ENCODE measurements at regions not wholly inside any gene's neighbourhood (a gene's known extent, or its start where the extent isn't known, plus 50 kb on each side); places are given as distances from the start of the nearest gene placed in this dataset.

- Mint-ChIP-seq H3K27ac (no peak overlapping the region), H3K36me3 (no peaks in the 10 kb centered on the region), H3K9me3 (peaks cover 0 to 3% of the 10 kb centered on the region in 2 donors)
- DNase-seq (ENCODE audit: low spot score in 2 of 2): no peak
- ATAC-seq: no peak
Measured at GRCh38 chrY:17319916-17320315, 560.1 kb downstream of the CDY2B start.

DNA sequence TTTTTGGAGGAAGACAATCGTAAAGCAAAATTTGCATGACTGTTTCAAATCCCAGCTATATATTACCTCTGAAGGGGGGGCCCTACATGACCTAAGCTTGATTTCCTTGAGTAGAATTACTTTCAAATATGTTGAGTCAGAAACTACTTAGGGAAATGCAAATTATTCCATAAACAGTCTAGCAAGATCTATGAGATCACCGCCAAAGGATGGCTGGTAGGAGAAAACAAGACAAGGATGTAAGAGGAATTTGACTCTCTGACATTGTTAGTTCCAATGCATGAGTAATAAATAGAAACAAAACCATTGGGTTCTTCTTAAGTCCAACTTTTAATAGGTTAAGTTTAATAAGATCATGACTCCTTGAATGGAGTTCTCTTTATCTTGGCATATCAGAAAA lies 561.4 kb downstream of the CDY2B start:
- no peak for DNase-seq (ENCODE audit: low spot score in 2 of 2)
- H3K9me3 Mint-ChIP-seq: peaks cover 6 to 10% of the 10 kb centered on the region in 2 donors
- ATAC-seq: no peak

DNA sequence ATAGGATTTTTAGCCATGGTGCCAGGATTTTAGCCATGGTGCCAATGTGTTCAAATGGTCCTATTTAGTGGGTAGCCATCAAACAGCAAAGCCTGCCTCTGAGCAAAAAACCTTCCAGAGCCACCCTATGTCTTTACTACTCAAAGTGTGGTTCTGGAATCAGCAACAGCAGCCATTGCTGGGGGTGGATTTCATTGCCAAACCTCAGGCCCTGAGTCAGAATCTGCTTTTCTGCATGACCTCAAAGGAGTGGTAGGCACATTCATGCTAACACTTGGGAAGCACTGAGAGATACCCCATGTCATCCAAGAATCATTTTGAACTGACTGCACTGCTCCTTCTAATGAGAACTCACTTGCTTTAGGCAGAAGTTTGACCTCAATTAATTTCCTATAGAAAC lies 603.0 kb downstream of the CDY2B start:
- DNase-seq (ENCODE audit: low spot score in 2 of 2): no peak
- H3K36me3 Mint-ChIP-seq: no peaks in the 10 kb centered on the region
- H3K27ac Mint-ChIP-seq: no peak overlapping the region
- H3K9me3 Mint-ChIP-seq: peaks cover 3 to 4% of the 10 kb centered on the region in 2 donors
- peak; percentile 49 to 66 for ATAC-seq

More for the DNA sequence above, 561.4 kb downstream of the CDY2B start:
- no peak overlapping the region for H3K27ac Mint-ChIP-seq
- H3K36me3 Mint-ChIP-seq: peaks cover 0 to 8% of the 10 kb centered on the region in 2 donors

DNA sequence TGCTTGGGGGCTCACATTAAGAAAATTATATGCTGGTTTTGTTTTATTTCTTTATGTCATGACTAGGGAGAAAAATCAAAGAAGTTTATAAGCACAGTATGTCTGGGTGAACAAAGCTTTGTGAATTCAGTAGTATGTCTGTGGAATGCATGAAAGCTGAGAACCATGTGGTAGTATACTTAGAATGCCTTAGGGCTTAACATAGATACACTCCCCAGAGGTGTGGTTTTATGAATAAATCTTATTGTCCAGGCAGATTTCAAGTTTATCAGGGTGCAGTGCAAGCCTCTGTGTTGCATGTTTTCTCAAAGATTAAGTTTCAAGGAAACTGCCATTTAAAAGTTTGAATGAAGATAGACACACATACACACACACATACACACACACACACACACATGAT lies 620.5 kb downstream of the CDY2B start:
- H3K9me3 Mint-ChIP-seq: peaks cover 5 to 6% of the 10 kb centered on the region in 2 donors
- ATAC-seq (no peak), DNase-seq (ENCODE audit: low spot score in 2 of 2) (no peak)
- H3K27ac Mint-ChIP-seq: no peak overlapping the region
- no peaks in the 10 kb centered on the region for H3K36me3 Mint-ChIP-seq

- Mint-ChIP-seq H3K27ac (no peak overlapping the region), H3K9me3 (peaks cover 12 to 15% of the 10 kb centered on the region in 2 donors), H3K36me3 (no peaks in the 10 kb centered on the region)
- DNase-seq (ENCODE audit: low spot score in 2 of 2) (no peak), ATAC-seq (no peak)
Measured at GRCh38 chrY:17238406-17238805, 641.6 kb downstream of the CDY2B start.

- DNase-seq (ENCODE audit: low spot score in 2 of 2) (no peak), ATAC-seq (no peak)
- Mint-ChIP-seq H3K36me3 (no peaks in the 10 kb centered on the region), H3K9me3 (peaks cover 5 to 9% of the 10 kb centered on the region in 2 donors), H3K27ac (no peak overlapping the region)
Measured at GRCh38 chrY:17235769-17236168, 644.3 kb downstream of the CDY2B start.

DNA sequence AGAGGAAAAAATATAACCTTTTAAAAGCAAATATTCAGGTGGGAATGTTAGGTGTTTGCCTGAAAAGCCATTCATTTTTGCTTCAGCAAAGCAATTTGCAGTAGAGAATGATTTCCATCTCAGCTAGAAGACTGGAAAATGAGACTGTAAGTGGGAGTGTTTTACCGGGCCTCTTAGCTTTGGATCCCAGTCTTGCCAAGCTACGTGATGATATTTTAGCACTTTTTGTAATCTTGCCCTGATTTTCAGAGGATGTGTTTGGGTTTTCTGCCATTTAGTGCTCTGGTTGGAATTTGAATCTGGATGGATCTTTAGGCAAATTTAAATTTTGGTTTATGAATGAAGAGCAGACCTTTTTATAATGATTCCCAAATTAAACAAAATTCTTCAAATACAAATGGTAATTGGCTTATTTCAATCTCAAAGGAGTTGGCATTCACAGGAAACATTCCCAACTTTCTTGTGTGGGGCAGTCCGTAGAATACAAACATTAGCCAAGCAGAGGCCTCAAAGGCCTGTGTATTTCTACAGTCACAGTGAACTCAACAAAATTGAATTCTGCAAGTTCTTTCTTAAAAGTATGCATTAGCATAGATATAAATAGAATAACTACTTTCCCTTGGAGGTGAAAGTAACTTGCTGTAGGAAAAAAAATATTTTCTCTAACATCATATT lies 646.4 kb downstream of the CDY2B start:
- no peak for ATAC-seq
- peaks cover 4 to 5% of the 10 kb centered on the region in 2 donors for H3K9me3 Mint-ChIP-seq
- H3K36me3 Mint-ChIP-seq: no peaks in the 10 kb centered on the region
- no peak overlapping the region for H3K27ac Mint-ChIP-seq
- DNase-seq (ENCODE audit: low spot score in 2 of 2): no peak

DNA sequence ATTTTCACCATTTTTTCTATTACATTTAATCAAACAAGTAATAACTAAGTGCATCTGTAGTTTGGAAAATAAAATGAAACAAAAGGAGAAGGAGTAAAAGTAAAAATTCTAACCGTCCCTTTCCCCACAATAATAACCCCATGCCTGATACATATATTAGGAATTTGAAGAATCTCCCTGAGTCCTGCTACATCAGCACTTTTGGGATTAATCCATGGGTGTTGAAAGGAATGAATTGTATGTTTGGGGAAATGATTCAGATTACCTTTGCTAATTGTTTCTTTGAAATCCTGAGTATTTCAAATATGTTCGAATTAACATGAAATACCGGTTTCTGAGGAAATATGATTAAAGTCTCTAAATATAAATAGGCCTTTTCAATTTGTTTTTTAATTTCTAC lies 648.0 kb downstream of the CDY2B start:
- Mint-ChIP-seq H3K36me3 (no peaks in the 10 kb centered on the region), H3K9me3 (peaks cover 2 to 8% of the 10 kb centered on the region in 2 donors), H3K27ac (no peak overlapping the region)
- DNase-seq (ENCODE audit: low spot score in 2 of 2): no peak
- ATAC-seq: no peak

DNA sequence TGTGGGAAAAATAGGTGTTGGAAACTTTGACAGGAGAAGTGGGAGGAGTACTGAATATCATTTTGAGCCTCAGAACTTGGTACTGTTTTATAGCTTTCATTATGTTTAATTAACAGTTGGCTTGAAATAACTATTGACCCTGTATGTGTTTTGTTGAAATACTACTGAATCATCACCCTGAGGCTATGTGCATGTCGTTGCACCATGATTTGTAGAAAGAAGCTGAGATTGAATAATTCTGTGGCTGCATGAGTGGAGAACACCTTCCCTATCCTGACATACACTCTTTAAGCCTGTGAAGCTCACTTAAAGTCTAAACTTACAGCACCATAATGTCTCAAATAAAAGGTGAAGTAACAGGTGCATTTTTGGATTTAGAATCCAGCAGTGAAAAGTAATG lies 656.5 kb downstream of the CDY2B start:
- no peak for DNase-seq (ENCODE audit: low spot score in 2 of 2)
- Mint-ChIP-seq H3K9me3 (peaks cover 0 to 6% of the 10 kb centered on the region in 2 donors), H3K27ac (no peak overlapping the region), H3K36me3 (no peaks in the 10 kb centered on the region)
- no peak for ATAC-seq

- Mint-ChIP-seq H3K27ac (no peak overlapping the region), H3K9me3 (peaks cover 5% of the 10 kb centered on the region in 2 donors), H3K36me3 (no peaks in the 10 kb centered on the region)
- no peak for DNase-seq (ENCODE audit: low spot score in 2 of 2)
- no peak for ATAC-seq
Measured at GRCh38 chrY:17202395-17202794, 677.6 kb downstream of the CDY2B start.

DNA sequence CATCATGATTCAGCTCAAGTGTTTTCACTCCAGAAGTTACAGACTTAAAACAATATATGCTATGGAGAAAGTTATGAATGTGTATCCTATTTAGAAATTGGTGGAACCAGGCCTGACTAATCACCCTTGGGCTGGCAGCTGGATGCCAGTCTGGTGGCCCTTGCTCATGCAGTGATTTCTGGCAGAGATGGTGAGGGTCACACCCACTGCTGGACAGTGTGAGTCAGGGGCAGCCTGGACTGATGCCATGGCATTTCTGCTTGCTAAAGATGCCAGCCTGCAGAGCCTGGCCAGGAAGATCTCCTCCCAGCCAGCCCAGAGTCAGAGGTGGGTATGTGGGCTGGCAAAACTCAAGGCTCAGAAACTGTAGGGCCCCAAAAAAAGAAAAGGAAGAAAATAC lies 695.7 kb downstream of the CDY2B start:
- H3K9me3 Mint-ChIP-seq: no peaks in the 10 kb centered on the region
- DNase-seq (ENCODE audit: low spot score in 2 of 2) (no peak), ATAC-seq (no peak)
- H3K36me3 Mint-ChIP-seq: no peaks in the 10 kb centered on the region
- H3K27ac Mint-ChIP-seq: no peak overlapping the region

- ATAC-seq: no peak
- peaks cover 9 to 17% of the 10 kb centered on the region in 2 donors for H3K9me3 Mint-ChIP-seq
- no peak for DNase-seq (ENCODE audit: low spot score in 2 of 2)
- peaks cover 0 to 6% of the 10 kb centered on the region in 2 donors for H3K36me3 Mint-ChIP-seq
- H3K27ac Mint-ChIP-seq: no peak overlapping the region
Measured at GRCh38 chrY:17166881-17167280, 713.1 kb downstream of the CDY2B start.

DNA sequence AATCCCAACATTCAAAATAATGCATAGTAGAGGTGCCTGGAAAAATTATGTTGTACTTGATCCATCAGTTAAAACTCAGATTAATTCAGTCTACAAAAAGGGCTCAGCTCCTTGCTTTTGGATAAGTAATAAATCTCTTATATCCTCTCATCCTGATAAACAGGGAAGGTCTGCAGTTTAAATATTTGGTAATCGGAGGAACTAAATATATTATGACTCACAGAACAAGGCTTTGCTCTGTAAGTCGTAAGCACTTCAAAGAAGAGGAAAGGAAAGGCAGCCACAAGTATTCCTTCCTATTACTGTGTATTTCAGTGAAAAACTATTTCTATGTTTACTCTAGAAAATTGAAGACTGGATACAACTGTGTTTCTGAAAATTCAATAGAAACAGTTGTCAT lies 757.9 kb downstream of the CDY2B start:
- ATAC-seq (no peak), DNase-seq (ENCODE audit: low spot score in 2 of 2) (no peak)
- Mint-ChIP-seq H3K36me3 (peaks cover 0 to 5% of the 10 kb centered on the region in 2 donors), H3K27ac (no peak overlapping the region), H3K9me3 (peaks cover 8 to 19% of the 10 kb centered on the region in 2 donors)

DNA sequence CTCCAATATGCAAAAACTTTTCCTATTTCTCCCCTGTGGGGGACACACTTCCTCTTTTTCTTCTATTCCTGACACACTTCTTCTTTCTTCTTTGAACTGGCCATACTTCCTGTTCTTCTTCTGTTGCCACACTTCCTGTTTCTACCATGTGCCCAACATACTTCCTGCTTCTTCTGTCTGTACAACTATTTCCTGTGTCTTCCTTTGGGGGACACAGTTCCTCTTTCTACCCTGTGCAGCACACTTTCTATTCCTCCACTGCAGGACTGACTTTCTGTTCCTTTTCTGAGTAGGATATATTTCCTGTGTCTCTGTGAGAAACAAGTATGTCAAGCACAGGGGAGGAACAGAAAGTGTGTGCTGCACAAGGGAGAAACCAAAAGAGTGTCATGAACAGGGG lies 794.7 kb downstream of the CDY2B start:
- H3K36me3 Mint-ChIP-seq: peaks cover 0 to 5% of the 10 kb centered on the region in 2 donors
- ATAC-seq: no peak
- DNase-seq (ENCODE audit: low spot score in 2 of 2): no peak
- H3K9me3 Mint-ChIP-seq: peaks cover 0 to under 1% of the 10 kb centered on the region in 2 donors
- no peak overlapping the region for H3K27ac Mint-ChIP-seq

GRCh38 chrY:17079887-17080286 lies 800.1 kb downstream of the CDY2B start:
- H3K36me3 Mint-ChIP-seq: peaks cover 40 to 41% of the 10 kb centered on the region in 2 donors
- peak overlapping the region in 1 of 2 donors; percentile 84 for H3K27ac Mint-ChIP-seq
- peaks cover 40 to 42% of the 10 kb centered on the region in 2 donors for H3K9me3 Mint-ChIP-seq
- DNase-seq (ENCODE audit: low spot score in 2 of 2) (no peak), ATAC-seq (no peak)

GRCh38 chrY:17067307-17067706 lies 812.7 kb downstream of the CDY2B start:
- DNase-seq (ENCODE audit: low spot score in 2 of 2): no peak
- H3K36me3 Mint-ChIP-seq: peaks cover 16 to 21% of the 10 kb centered on the region in 2 donors
- H3K9me3 Mint-ChIP-seq: peaks cover 16% of the 10 kb centered on the region in 2 donors
- no peak overlapping the region for H3K27ac Mint-ChIP-seq
- ATAC-seq: no peak

DNA sequence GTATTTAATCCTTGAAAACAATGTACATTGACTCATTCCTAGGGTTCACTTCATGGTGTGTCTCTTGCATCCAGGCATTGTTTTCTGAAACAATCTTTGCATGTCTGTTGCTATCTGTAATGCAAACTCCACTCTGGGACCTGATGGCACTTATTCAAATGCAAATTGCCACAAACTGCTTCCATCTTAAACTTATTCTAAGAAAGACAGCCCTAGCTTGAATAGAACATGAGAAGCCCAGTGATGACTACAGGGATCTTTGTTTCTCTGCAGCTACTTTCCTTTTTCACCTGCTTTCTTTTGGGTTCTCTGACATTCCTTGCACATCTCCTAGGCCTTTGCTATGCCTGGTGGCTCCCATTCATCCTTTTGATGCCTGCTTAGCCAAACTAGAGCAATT lies 827.0 kb downstream of the CDY2B start:
- DNase-seq (ENCODE audit: low spot score in 2 of 2): no peak
- no peaks in the 10 kb centered on the region for H3K36me3 Mint-ChIP-seq
- ATAC-seq: no peak
- H3K9me3 Mint-ChIP-seq: peaks cover 5% of the 10 kb centered on the region in 2 donors
- H3K27ac Mint-ChIP-seq: no peak overlapping the region

- no peak for DNase-seq (ENCODE audit: low spot score in 2 of 2)
Measured at GRCh38 chrY:17050374-17050773, 829.6 kb downstream of the CDY2B start.

More at GRCh38 chrY:17050374-17050773, 829.6 kb downstream of the CDY2B start:
- H3K27ac Mint-ChIP-seq: no peak overlapping the region
- H3K9me3 Mint-ChIP-seq: peaks cover 5% of the 10 kb centered on the region in 2 donors
- H3K36me3 Mint-ChIP-seq: no peaks in the 10 kb centered on the region
- no peak for ATAC-seq
